A549 (cell line): ENCODE measurements at regions not wholly inside any gene's neighbourhood (a gene's known extent, or its start where the extent isn't known, plus 50 kb on each side); places are given as distances from the start of the nearest gene placed in this dataset.

Experiments
- ATAC-seq, 2 experiments: fragments of 200-7000 bp in 1 of 2; fragments of >200 bp in 1 of 2; cut with Nextera tagmentation in 1 of 2; cut with Tn5 transposase in 1 of 2; 3 replicates each; pipeline versions ENCODE4 v1.8.0 to v1.9.1; 2018 to 2020; ENCODE audit warnings: mild to moderate bottlenecking in 1 of 2, moderate library complexity in 1 of 2
- CTCF ChIA-PET: fragments of 300-600 bp; sonication (Branson Sonifier 250); formaldehyde crosslinking; extraction: SDS; loops from one replicate; lab custom pipeline; 2021; ENCODE audit warnings: antibody characterized with exemption, inconsistent platforms; lab: Yijun Ruan, JAX
- POLR2A ChIA-PET: fragments of 350-600 bp; formaldehyde crosslinking; extraction: SDS; loops from one replicate; lab custom pipeline; 2021; ENCODE audit warnings: antibody characterized with exemption, inconsistent platforms; lab: Yijun Ruan, JAX
- DNase-seq, 2 experiments: peaks; one replicate each; pipeline versions ENCODE4 v3.0.0 to v3.0.0-alpha.2; 2011 to 2016; ENCODE audit warnings: low read depth in 1 of 2, low spot score in 1 of 2
- FAIRE-seq: peaks from 2 replicates; lab custom pipeline; 2011; peaks lifted over from hg19 to GRCh38; lab: Jason Lieb, UNC
- H3K27ac ChIP-seq, 2 experiments: fragments of >200 bp; sonication (Bioruptor Twin); formaldehyde crosslinking; 3 replicates each; pipeline ENCODE4 v1.5.1; 2016 to 2017
- H3K4me1 ChIP-seq: fragments of >200 bp; sonication (Bioruptor Twin); formaldehyde crosslinking; 3 replicates; pipeline ENCODE4 v1.6.1; 2016
- H3K4me2 ChIP-seq: fragments of >200 bp; sonication (Bioruptor Twin); formaldehyde crosslinking; 3 replicates; pipeline ENCODE4 v1.6.1; 2016
- H3K4me3 ChIP-seq: fragments of >200 bp; sonication (Bioruptor Twin); formaldehyde crosslinking; 3 replicates; pipeline ENCODE4 v1.5.1; 2016
- H3K9me3 ChIP-seq: fragments of >200 bp; sonication (Bioruptor Twin); formaldehyde crosslinking; 3 replicates; pipeline ENCODE4 v1.6.1; 2016
- BHLHE40 ChIP-seq: IDR thresholded peaks from 2 replicates; pipeline ENCODE4 v1.6.1; 2012; ENCODE audit warnings: low read depth, low read length, inconsistent platforms
- CHD2 ChIP-seq: fragments of 150-350 bp; IDR thresholded peaks from 2 replicates; pipeline ENCODE4 v1.6.1; 2014; ENCODE audit warnings: low read length; ENCODE audit not compliant: partially characterized antibody
- FOSL2 ChIP-seq, 2 experiments: fragments of 450-650 bp in 1 of 2; fragments of >200 bp in 1 of 2; sonication (Bioruptor Twin) in 1 of 2; formaldehyde crosslinking; IDR thresholded peaks; 2 replicates each; pipeline versions ENCODE4 v1.5.0 to v1.6.1; 2016 to 2020; ENCODE audit warnings: mild to moderate bottlenecking in 1 of 2, moderate library complexity in 1 of 2
- GATA3 ChIP-seq: IDR thresholded peaks from 2 replicates; pipeline ENCODE4 v1.6.1; 2012; ENCODE audit warnings: borderline replicate concordance
- HOXB13 ChIP-seq: fragments of 250-450 bp; sonication (Bioruptor Pico); IDR thresholded peaks from 2 replicates; pipeline ENCODE4 v1.5.0; 2020; ENCODE audit warnings: low read depth, mild to moderate bottlenecking, moderate library complexity
- JUN ChIP-seq, 2 experiments: fragments of >200 bp; sonication (Bioruptor Twin); formaldehyde crosslinking; IDR thresholded peaks; 2 replicates in 1 of 2; 3 replicates in 1 of 2; pipeline ENCODE4 v1.6.1; 2016 to 2017
- JUNB ChIP-seq: fragments of >200 bp; sonication (Bioruptor Twin); formaldehyde crosslinking; IDR thresholded peaks from 2 replicates; pipeline ENCODE4 v1.6.1; 2016
- KDM1A ChIP-seq: fragments of 200-600 bp; sonication (generic); IDR thresholded peaks from 2 replicates; pipeline ENCODE4 v1.6.1; 2016; ENCODE audit warnings: low read depth, mild to moderate bottlenecking
- KDM5A ChIP-seq: fragments of 200-600 bp; sonication (generic); IDR thresholded peaks from 2 replicates; pipeline ENCODE4 v1.6.1; 2016; ENCODE audit warnings: antibody characterized with exemption, mild to moderate bottlenecking
- MAZ ChIP-seq: fragments of 150-350 bp; IDR thresholded peaks from 2 replicates; pipeline ENCODE4 v1.6.1; 2014; ENCODE audit warnings: antibody characterized with exemption, low read depth, low read length, borderline replicate concordance
- NPAS2 ChIP-seq: fragments of 250-450 bp; sonication (Bioruptor Pico); IDR thresholded peaks from 2 replicates; pipeline ENCODE4 v1.8.0; 2022; ENCODE audit warnings: mild to moderate bottlenecking, moderate library complexity, borderline replicate concordance
- RAD21 ChIP-seq, 2 experiments: fragments of >200 bp in 1 of 2; sonication (Bioruptor Twin) in 1 of 2; formaldehyde crosslinking in 1 of 2; IDR thresholded peaks in 1 of 2; conservative IDR thresholded peaks in 1 of 2; 2 replicates in 1 of 2; 3 replicates in 1 of 2; pipeline ENCODE4 v1.6.1; 2012 to 2018; ENCODE audit warnings: inconsistent platforms in 1 of 2
- RFX5 ChIP-seq: fragments of 450-650 bp; IDR thresholded peaks from 2 replicates; pipeline ENCODE4 v1.7.1; 2014; ENCODE audit warnings: antibody characterized with exemption, mild to moderate bottlenecking, moderate library complexity
- RNF2 ChIP-seq: fragments of 200-600 bp; sonication (generic); IDR thresholded peaks from 2 replicates; pipeline ENCODE4 v1.6.1; 2016; ENCODE audit warnings: low read depth, mild to moderate bottlenecking, antibody characterized with exemption, moderate library complexity, borderline replicate concordance
- ZC3H11A ChIP-seq: fragments of 450-650 bp; IDR thresholded peaks from 2 replicates; pipeline ENCODE4 v1.6.1; 2014; ENCODE audit warnings: antibody characterized with exemption, mild to moderate bottlenecking
- ZFP36 ChIP-seq: fragments of 450-650 bp; IDR thresholded peaks from 2 replicates; pipeline ENCODE4 v1.6.1; 2014; ENCODE audit warnings: borderline replicate concordance; ENCODE audit not compliant: partially characterized antibody
- WGBS: methylation state at CpG from one replicate; pipeline ENCODE4 v1.1.6; 2017; ENCODE audit errors: missing lambda C conversion rate; 5-methylcytosine and 5-hydroxymethylcytosine counted together
- TF ChIP-seq, protein P1 (sequence below): IDR thresholded peaks from 2 replicates; pipeline ENCODE4 v1.6.1; 2012; ENCODE audit warnings: low read depth, borderline replicate concordance
- TF ChIP-seq, protein P2 (sequence below): fragments of 250-450 bp; sonication (Bioruptor Pico); IDR thresholded peaks from 2 replicates; pipeline ENCODE4 v1.5.0; 2021; ENCODE audit warnings: mild to moderate bottlenecking, moderate library complexity, borderline replicate concordance
- TF ChIP-seq, protein P3 (sequence below): fragments of >200 bp; sonication (Bioruptor Twin); formaldehyde crosslinking; IDR thresholded peaks from 2 replicates; pipeline ENCODE4 v1.6.1; 2016

GRCh38 chr4:152269448-152270191 is 266.3 kb downstream of the FBXW7 start:
- ATAC-seq = no peak
- TF ChIP-seq KDM5A = no peak
- TF ChIP-seq ZFP36 = no peak
- no peak for TF ChIP-seq MAZ
- TF ChIP-seq RAD21 (conservative IDR thresholded peaks at IDR 0.05 in 1 of 2, IDR thresholded peaks at IDR 0.05 in 1 of 2) = no peak
- no peak for TF ChIP-seq HOXB13 (CRISPR knock-in tag)
- TF ChIP-seq GATA3 = no peak
- TF ChIP-seq RNF2 = no peak
- TF ChIP-seq, protein P1, sequence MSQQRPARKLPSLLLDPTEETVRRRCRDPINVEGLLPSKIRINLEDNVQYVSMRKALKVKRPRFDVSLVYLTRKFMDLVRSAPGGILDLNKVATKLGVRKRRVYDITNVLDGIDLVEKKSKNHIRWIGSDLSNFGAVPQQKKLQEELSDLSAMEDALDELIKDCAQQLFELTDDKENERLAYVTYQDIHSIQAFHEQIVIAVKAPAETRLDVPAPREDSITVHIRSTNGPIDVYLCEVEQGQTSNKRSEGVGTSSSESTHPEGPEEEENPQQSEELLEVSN = no peak
- TF ChIP-seq BHLHE40 = no peak
- TF ChIP-seq KDM1A = no peak
- TF ChIP-seq, all 56 proteins: peak for 0
- Histone ChIP-seq H3K4me1 (peaks cover 11% of the 10 kb centered on the region), H3K4me2 (no peak overlapping the region), H3K27ac (no peak overlapping the region), H3K4me3 (no peak overlapping the region), H3K9me3 (no peaks in the 10 kb centered on the region)
- WGBS = 55% methylated on average over 8 of the region's 9 CpGs
- POLR2A ChIA-PET = no interaction called here
- FAIRE-seq (no peak), DNase-seq (no peak)
- CTCF ChIA-PET = no interaction called here

- FAIRE-seq (no peak), DNase-seq (no peak), ATAC-seq (no peak)
- TF ChIP-seq, protein P2, sequence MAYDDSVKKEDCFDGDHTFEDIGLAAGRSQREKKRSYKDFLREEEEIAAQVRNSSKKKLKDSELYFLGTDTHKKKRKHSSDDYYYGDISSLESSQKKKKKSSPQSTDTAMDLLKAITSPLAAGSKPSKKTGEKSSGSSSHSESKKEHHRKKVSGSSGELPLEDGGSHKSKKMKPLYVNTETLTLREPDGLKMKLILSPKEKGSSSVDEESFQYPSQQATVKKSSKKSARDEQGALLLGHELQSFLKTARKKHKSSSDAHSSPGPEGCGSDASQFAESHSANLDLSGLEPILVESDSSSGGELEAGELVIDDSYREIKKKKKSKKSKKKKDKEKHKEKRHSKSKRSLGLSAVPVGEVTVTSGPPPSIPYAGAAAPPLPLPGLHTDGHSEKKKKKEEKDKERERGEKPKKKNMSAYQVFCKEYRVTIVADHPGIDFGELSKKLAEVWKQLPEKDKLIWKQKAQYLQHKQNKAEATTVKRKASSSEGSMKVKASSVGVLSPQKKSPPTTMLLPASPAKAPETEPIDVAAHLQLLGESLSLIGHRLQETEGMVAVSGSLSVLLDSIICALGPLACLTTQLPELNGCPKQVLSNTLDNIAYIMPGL (CRISPR knock-in tag) = no peak
- Histone ChIP-seq H3K4me3 (no peak overlapping the region), H3K9me3 (no peaks in the 10 kb centered on the region), H3K4me2 (no peak overlapping the region), H3K27ac (no peak overlapping the region), H3K4me1 (peaks cover 14% of the 10 kb centered on the region)
- ChIA-PET CTCF (interaction anchor here (0.9 kb wide), 1 partner anchor 11 kb away, joined by 3 read pairs; no protein-coding TSS in a partner anchor), POLR2A (interaction anchor here (0.6 kb wide), 1 partner anchor 332 kb away, joined by 3 read pairs; no protein-coding TSS in a partner anchor)
- 66% methylated on average over 3 of the region's 3 CpGs for WGBS
These were observed 268.1 kb downstream of the FBXW7 start for GRCh38 chr4:152267811-152268210.

GRCh38 chr4:152266831-152267480 is 268.9 kb downstream of the FBXW7 start:
- H3K9me3 ChIP-seq = no peaks in the 10 kb centered on the region
- TF ChIP-seq RAD21 (conservative IDR thresholded peaks at IDR 0.05 in 1 of 2, IDR thresholded peaks at IDR 0.05 in 1 of 2) = no peak
- no peak for TF ChIP-seq CHD2
- no peak for TF ChIP-seq JUNB
- no peak for TF ChIP-seq RFX5
- no peak for TF ChIP-seq JUN (IDR thresholded peaks at IDR 0.05)
- TF ChIP-seq, all 56 proteins: peak for 0
- Histone ChIP-seq H3K27ac (no peak overlapping the region), H3K4me1 (peaks cover 14% of the 10 kb centered on the region), H3K4me3 (no peak overlapping the region), H3K4me2 (no peak overlapping the region)
- POLR2A ChIA-PET = no interaction called here
- ATAC-seq (no peak), DNase-seq (no peak), FAIRE-seq (no peak)
- WGBS = 79% methylated on average over 3 of the region's 3 CpGs
- CTCF ChIA-PET = no interaction called here

- peak overlapping the region; percentile 74 for H3K4me2 ChIP-seq
- TF ChIP-seq NPAS2 (CRISPR knock-in tag) (no peak), FOSL2 (IDR thresholded peaks at IDR 0.05) (no peak), FOSL2 (CRISPR knock-in tag; IDR thresholded peaks at IDR 0.05) (peak; percentile 50), KDM5A (no peak), RFX5 (peak; percentile 64; the same call in 1 of the 2 replicates), ZC3H11A (no peak), BHLHE40 (no peak)
- TF ChIP-seq, protein P3, sequence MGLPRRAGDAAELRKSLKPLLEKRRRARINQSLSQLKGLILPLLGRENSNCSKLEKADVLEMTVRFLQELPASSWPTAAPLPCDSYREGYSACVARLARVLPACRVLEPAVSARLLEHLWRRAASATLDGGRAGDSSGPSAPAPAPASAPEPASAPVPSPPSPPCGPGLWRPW = no peak
- peaks cover 14% of the 10 kb centered on the region for H3K4me1 ChIP-seq
- H3K4me3 ChIP-seq = no peak overlapping the region
- POLR2A ChIA-PET = no interaction called here
- 0 out of 3 replicates have a peak, but pooled peaks cover 4% of the 10 kb centered on the region for H3K9me3 ChIP-seq
- WGBS = 2% methylated on average over 14 of the region's 14 CpGs
- no peak overlapping the region for H3K27ac ChIP-seq
- DNase-seq (peak; percentile 21 to 52), FAIRE-seq (no peak), ATAC-seq (peak; percentile 75 to 76)
- CTCF ChIA-PET = no interaction called here
These were observed 270.7 kb downstream of the FBXW7 start for GRCh38 chr4:152265149-152265621.
